HEK293 (cell line): ENCODE measurements at regions not wholly inside any gene's neighbourhood (a gene's known extent, or its start where the extent isn't known, plus 50 kb on each side); places are given as distances from the start of the nearest gene placed in this dataset.

Source experiments
- CTCF ChIA-PET: fragments of 350-600 bp; formaldehyde crosslinking; extraction: SDS; loops from one replicate; lab custom pipeline; 2021; ENCODE audit warnings: antibody characterized with exemption; lab: Yijun Ruan, JAX
- POLR2A ChIA-PET: fragments of 300-600 bp; formaldehyde crosslinking; extraction: SDS; loops from one replicate; lab custom pipeline; 2020; ENCODE audit warnings: antibody characterized with exemption, inconsistent platforms; lab: Yijun Ruan, JAX
- H3K27ac ChIP-seq: fragments of 200-500 bp; sonication (Bioruptor generic); 2 replicates; pipeline ENCODE4 v1.5.1; 2014; ENCODE audit warnings: low read depth, low read length, control low read depth, inconsistent platforms; ENCODE audit errors: extremely low read depth
- H3K36me3 ChIP-seq, 2 experiments: fragments of 200-500 bp in 1 of 2; sonication (Bioruptor generic) in 1 of 2; 1 replicate in 1 of 2; 2 replicates in 1 of 2; pipeline ENCODE4 v1.5.1; 2014 to 2017; ENCODE audit warnings: inconsistent platforms in 2 of 2, low read length in 2 of 2; ENCODE audit not compliant: control insufficient read depth in 2 of 2, insufficient read depth in 1 of 2
- H3K4me1 ChIP-seq: fragments of 200-500 bp; sonication (Bioruptor generic); 2 replicates; pipeline ENCODE4 v1.5.1; 2014; ENCODE audit warnings: mild to moderate bottlenecking, low read length, inconsistent platforms; ENCODE audit not compliant: control insufficient read depth, insufficient read depth
- H3K4me3 ChIP-seq: 2 replicates; pipeline ENCODE4 v1.5.1; 2011; ENCODE audit warnings: low read depth, mild to moderate bottlenecking, control low read depth, low read length, moderate library complexity
- H3K9me3 ChIP-seq: fragments of 200-500 bp; sonication (Bioruptor generic); 2 replicates; pipeline ENCODE4 v1.5.1; 2014; ENCODE audit warnings: low read depth, low read length, inconsistent platforms; ENCODE audit not compliant: control insufficient read depth, insufficient read depth
- IKZF3 ChIP-seq: fragments of 450-650 bp; IDR thresholded peaks from 2 replicates; pipeline ENCODE4 v1.5.0; 2018; ENCODE audit warnings: missing biosample characterization, mild to moderate bottlenecking, missing genetic modification characterization, moderate library complexity
- KLF7 ChIP-seq: fragments of 450-650 bp; formaldehyde crosslinking; IDR thresholded peaks from 2 replicates; pipeline ENCODE4 v1.5.1; 2016; ENCODE audit warnings: missing biosample characterization, missing genetic modification characterization, borderline replicate concordance
- MEIS1 ChIP-seq: sonication (generic); formaldehyde crosslinking; IDR thresholded peaks from 2 replicates; pipeline ENCODE4 v1.8.1; 2022; ENCODE audit warnings: missing genetic modification reagents, mild to moderate bottlenecking, borderline replicate concordance
- PRDM2 ChIP-seq: fragments of 450-650 bp; formaldehyde crosslinking; IDR thresholded peaks from 2 replicates; pipeline ENCODE4 v1.5.1; 2016; ENCODE audit warnings: missing biosample characterization, missing genetic modification characterization, borderline replicate concordance
- RBAK ChIP-seq: fragments of 450-650 bp; formaldehyde crosslinking; IDR thresholded peaks from 2 replicates; pipeline ENCODE4 v1.5.1; 2016; ENCODE audit warnings: missing biosample characterization, missing genetic modification characterization
- SETDB1 ChIP-seq: IDR thresholded peaks from one replicate; pipeline ENCODE4 v1.6.1; 2017; ENCODE audit warnings: mild to moderate bottlenecking, low read length, moderate library complexity, mixed read lengths; ENCODE audit not compliant: insufficient read length
- ZBTB1 ChIP-seq: fragments of 450-650 bp; formaldehyde crosslinking; IDR thresholded peaks from 2 replicates; pipeline ENCODE4 v1.5.1; 2016; ENCODE audit warnings: missing biosample characterization, missing genetic modification characterization
- ZBTB6 ChIP-seq: fragments of 450-650 bp; formaldehyde crosslinking; IDR thresholded peaks from 2 replicates; pipeline ENCODE4 v1.5.1; 2017; ENCODE audit warnings: missing biosample characterization, missing genetic modification characterization
- ZFP41 ChIP-seq: fragments of 450-650 bp; formaldehyde crosslinking; IDR thresholded peaks from 2 replicates; pipeline ENCODE4 v1.5.1; 2016; ENCODE audit warnings: missing biosample characterization, missing genetic modification characterization, borderline replicate concordance
- ZNF114 ChIP-seq: fragments of 450-650 bp; formaldehyde crosslinking; IDR thresholded peaks from 2 replicates; pipeline ENCODE4 v1.5.0; 2017; ENCODE audit warnings: missing biosample characterization, missing genetic modification characterization
- ZNF138 ChIP-seq: fragments of 450-650 bp; formaldehyde crosslinking; IDR thresholded peaks from 2 replicates; pipeline ENCODE4 v1.5.1; 2016; ENCODE audit warnings: missing biosample characterization, missing genetic modification characterization, borderline replicate concordance
- ZNF16 ChIP-seq: fragments of 450-650 bp; formaldehyde crosslinking; IDR thresholded peaks from 2 replicates; pipeline ENCODE4 v1.5.1; 2016; ENCODE audit warnings: low read depth, missing biosample characterization, missing genetic modification characterization
- ZNF175 ChIP-seq: fragments of 450-650 bp; formaldehyde crosslinking; IDR thresholded peaks from 2 replicates; pipeline ENCODE4 v1.5.1; 2016; ENCODE audit warnings: missing biosample characterization, missing genetic modification characterization
- ZNF184 ChIP-seq: fragments of 450-650 bp; IDR thresholded peaks from 2 replicates; pipeline ENCODE4 v1.5.1; 2018; ENCODE audit warnings: missing biosample characterization, mild to moderate bottlenecking, missing genetic modification characterization
- ZNF223 ChIP-seq: fragments of 450-650 bp; formaldehyde crosslinking; IDR thresholded peaks from 2 replicates; pipeline ENCODE4 v1.5.1; 2016; ENCODE audit warnings: missing biosample characterization, missing genetic modification characterization
- ZNF362 ChIP-seq: fragments of 450-650 bp; formaldehyde crosslinking; IDR thresholded peaks from 2 replicates; pipeline ENCODE4 v1.5.1; 2016; ENCODE audit warnings: missing biosample characterization, missing genetic modification characterization
- ZNF433 ChIP-seq: fragments of 450-650 bp; formaldehyde crosslinking; IDR thresholded peaks from 2 replicates; pipeline ENCODE4 v1.5.1; 2016; ENCODE audit warnings: missing biosample characterization, missing genetic modification characterization, low read depth
- ZNF473 ChIP-seq: fragments of 450-650 bp; formaldehyde crosslinking; IDR thresholded peaks from 2 replicates; pipeline ENCODE4 v1.5.1; 2017; ENCODE audit warnings: missing biosample characterization, missing genetic modification characterization
- ZNF48 ChIP-seq: fragments of 450-650 bp; formaldehyde crosslinking; IDR thresholded peaks from 2 replicates; pipeline ENCODE4 v1.5.1; 2016; ENCODE audit warnings: missing biosample characterization, missing genetic modification characterization
- ZNF548 ChIP-seq: fragments of 450-650 bp; formaldehyde crosslinking; IDR thresholded peaks from 2 replicates; pipeline ENCODE4 v1.5.1; 2016; ENCODE audit warnings: missing biosample characterization, missing genetic modification characterization
- ZNF791 ChIP-seq: fragments of 450-650 bp; formaldehyde crosslinking; IDR thresholded peaks from 2 replicates; pipeline ENCODE4 v1.5.1; 2016; ENCODE audit warnings: missing biosample characterization, missing genetic modification characterization
- ZSCAN23 ChIP-seq: fragments of 450-650 bp; formaldehyde crosslinking; IDR thresholded peaks from 2 replicates; pipeline ENCODE4 v1.5.1; 2016; ENCODE audit warnings: missing biosample characterization, missing genetic modification characterization
- TF ChIP-seq, protein P1 (sequence below): fragments of 450-650 bp; IDR thresholded peaks from 2 replicates; pipeline ENCODE4 v1.5.1; 2018; ENCODE audit warnings: missing biosample characterization, missing genetic modification characterization

DNA sequence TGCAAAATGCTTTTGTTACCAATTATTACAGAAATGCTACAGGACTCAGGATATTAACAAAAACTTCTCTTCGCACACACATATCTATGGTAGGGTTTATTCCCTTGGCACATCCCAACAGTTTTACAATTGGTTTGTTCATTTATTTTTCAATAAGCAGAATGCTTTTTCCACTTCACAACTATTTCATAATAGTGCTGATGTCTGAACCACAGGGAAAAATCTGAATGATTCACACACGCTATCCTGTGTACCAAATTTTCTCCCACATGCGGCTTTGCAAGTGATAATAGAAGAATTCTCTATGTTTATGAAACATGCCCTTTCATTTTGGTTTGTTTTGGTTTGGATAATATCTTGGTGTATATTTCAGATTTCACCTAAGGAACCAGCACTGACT lies 725.7 kb upstream of the TENM3 start:
- CTCF ChIA-PET = interaction anchor here (1.2 kb wide), 1 partner anchor 11 kb away, joined by 5 read pairs; no protein-coding TSS in a partner anchor
- H3K27ac ChIP-seq = no peak overlapping the region
- POLR2A ChIA-PET = no interaction called here

GRCh38 chr4:181520790-181521189 lies 722.4 kb upstream of the TENM3 start:
- Histone ChIP-seq H3K36me3 (no peaks in the 10 kb centered on the region), H3K4me1 (no peaks in the 10 kb centered on the region), H3K27ac (no peak overlapping the region), H3K9me3 (no peaks in the 10 kb centered on the region), H3K4me3 (no peak overlapping the region)
- CTCF ChIA-PET = interaction anchor here (1.0 kb wide), 1 partner anchor 9 kb away, joined by 3 read pairs; no protein-coding TSS in a partner anchor
- no peak for TF ChIP-seq ZNF114 (tag by site-specific recombination)
- TF ChIP-seq ZNF223 (tag by site-specific recombination) = no peak
- no peak for TF ChIP-seq RBAK
- TF ChIP-seq ZNF433 (tag by site-specific recombination) = no peak
- TF ChIP-seq ZNF138 (tag by site-specific recombination) = no peak
- no peak for TF ChIP-seq ZNF48 (tag by site-specific recombination)
- no peak for TF ChIP-seq ZNF791
- TF ChIP-seq ZNF16 (tag by site-specific recombination) = no peak
- no peak for TF ChIP-seq IKZF3 (tag by site-specific recombination)
- TF ChIP-seq ZNF362 = no peak
- no peak for TF ChIP-seq ZNF473 (tag by site-specific recombination)
- no peak for TF ChIP-seq ZNF548 (tag by site-specific recombination)
- POLR2A ChIA-PET = no interaction called here

More for the DNA sequence above, 725.7 kb upstream of the TENM3 start:
- no peaks in the 10 kb centered on the region for H3K9me3 ChIP-seq
- H3K4me1 ChIP-seq = no peaks in the 10 kb centered on the region
- TF ChIP-seq ZFP41 (tag by site-specific recombination) = no peak
- TF ChIP-seq MEIS1 (CRISPR knock-in tag) = no peak
- TF ChIP-seq, protein P1, sequence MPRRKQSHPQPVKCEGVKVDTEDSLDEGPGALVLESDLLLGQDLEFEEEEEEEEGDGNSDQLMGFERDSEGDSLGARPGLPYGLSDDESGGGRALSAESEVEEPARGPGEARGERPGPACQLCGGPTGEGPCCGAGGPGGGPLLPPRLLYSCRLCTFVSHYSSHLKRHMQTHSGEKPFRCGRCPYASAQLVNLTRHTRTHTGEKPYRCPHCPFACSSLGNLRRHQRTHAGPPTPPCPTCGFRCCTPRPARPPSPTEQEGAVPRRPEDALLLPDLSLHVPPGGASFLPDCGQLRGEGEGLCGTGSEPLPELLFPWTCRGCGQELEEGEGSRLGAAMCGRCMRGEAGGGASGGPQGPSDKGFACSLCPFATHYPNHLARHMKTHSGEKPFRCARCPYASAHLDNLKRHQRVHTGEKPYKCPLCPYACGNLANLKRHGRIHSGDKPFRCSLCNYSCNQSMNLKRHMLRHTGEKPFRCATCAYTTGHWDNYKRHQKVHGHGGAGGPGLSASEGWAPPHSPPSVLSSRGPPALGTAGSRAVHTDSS = no peak
- no peaks in the 10 kb centered on the region for H3K36me3 ChIP-seq
- no peak overlapping the region for H3K4me3 ChIP-seq

GRCh38 chr4:181523973-181524372 lies 719.2 kb upstream of the TENM3 start:
- ChIA-PET CTCF (interaction anchor here (0.7 to 2.1 kb wide), 2 partner anchors 222 to 297 kb away, joined by 3 to 5 read pairs; no protein-coding TSS in a partner anchor), POLR2A (no interaction called here)
- H3K4me1 ChIP-seq = no peaks in the 10 kb centered on the region
- no peak overlapping the region for H3K4me3 ChIP-seq
- H3K36me3 ChIP-seq = no peaks in the 10 kb centered on the region
- H3K27ac ChIP-seq = no peak overlapping the region
- no peaks in the 10 kb centered on the region for H3K9me3 ChIP-seq
- TF ChIP-seq KLF7 (tag by site-specific recombination) (no peak), ZBTB6 (tag by site-specific recombination) (no peak), SETDB1 (no peak), ZSCAN23 (tag by site-specific recombination) (no peak), ZNF175 (no peak), ZNF184 (tag by site-specific recombination) (no peak), ZBTB1 (tag by site-specific recombination) (no peak), PRDM2 (tag by site-specific recombination) (no peak), ZNF548 (tag by site-specific recombination) (no peak)
